Gastrocnemius medialis (tissue), 4 donors: ENCODE measurements at regions not wholly inside any gene's neighbourhood (a gene's known extent, or its start where the extent isn't known, plus 50 kb on each side); places are given as distances from the start of the nearest gene placed in this dataset.

Experiments
- POLR2A ChIP-seq, 2 donors: fragments of 450-650 bp; IDR thresholded peaks; one replicate each; pipeline ENCODE4 v1.6.1; 2017; ENCODE audit warnings: antibody characterized with exemption in 2 of 2, mild to moderate bottlenecking in 2 of 2, moderate library complexity in 2 of 2
- TF ChIP-seq, protein P1 (sequence below), 5 experiments: fragments of 450-650 bp in 3 of 5; fragments of 200-600 bp in 2 of 5; sonication (generic) in 2 of 5; IDR thresholded peaks in 4 of 5; conservative IDR thresholded peaks in 1 of 5; 1 replicate in 4 of 5; 2 replicates in 1 of 5; pipeline ENCODE4 v1.5.1; 2016 to 2019; ENCODE audit warnings: antibody characterized with exemption in 5 of 5, mild to moderate bottlenecking in 3 of 5, moderate library complexity in 3 of 5

DNA sequence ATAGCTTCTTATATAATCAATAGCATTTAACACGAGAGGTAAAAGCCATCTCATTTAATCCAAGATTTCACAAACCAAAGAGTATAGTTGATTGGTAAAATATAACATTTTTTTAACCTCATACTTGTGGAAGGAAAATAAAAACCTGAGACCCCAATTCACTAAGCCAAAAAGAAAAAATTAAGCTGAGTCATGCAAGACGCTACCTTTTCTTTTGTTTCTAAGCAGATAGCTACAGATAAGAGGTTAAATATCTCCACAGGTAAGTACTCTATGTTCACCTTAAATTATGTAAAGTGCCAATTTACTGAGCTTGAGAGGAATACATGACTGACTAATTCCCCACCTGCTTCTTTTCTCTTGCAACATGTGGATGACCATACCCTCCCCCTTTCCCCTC lies 656.4 kb downstream of the MECOM start:
- TF ChIP-seq POLR2A (IDR thresholded peaks at IDR 0.05), result no peak
- TF ChIP-seq, protein P1, sequence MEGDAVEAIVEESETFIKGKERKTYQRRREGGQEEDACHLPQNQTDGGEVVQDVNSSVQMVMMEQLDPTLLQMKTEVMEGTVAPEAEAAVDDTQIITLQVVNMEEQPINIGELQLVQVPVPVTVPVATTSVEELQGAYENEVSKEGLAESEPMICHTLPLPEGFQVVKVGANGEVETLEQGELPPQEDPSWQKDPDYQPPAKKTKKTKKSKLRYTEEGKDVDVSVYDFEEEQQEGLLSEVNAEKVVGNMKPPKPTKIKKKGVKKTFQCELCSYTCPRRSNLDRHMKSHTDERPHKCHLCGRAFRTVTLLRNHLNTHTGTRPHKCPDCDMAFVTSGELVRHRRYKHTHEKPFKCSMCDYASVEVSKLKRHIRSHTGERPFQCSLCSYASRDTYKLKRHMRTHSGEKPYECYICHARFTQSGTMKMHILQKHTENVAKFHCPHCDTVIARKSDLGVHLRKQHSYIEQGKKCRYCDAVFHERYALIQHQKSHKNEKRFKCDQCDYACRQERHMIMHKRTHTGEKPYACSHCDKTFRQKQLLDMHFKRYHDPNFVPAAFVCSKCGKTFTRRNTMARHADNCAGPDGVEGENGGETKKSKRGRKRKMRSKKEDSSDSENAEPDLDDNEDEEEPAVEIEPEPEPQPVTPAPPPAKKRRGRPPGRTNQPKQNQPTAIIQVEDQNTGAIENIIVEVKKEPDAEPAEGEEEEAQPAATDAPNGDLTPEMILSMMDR (IDR thresholded peaks at IDR 0.05 in 4 of 5, conservative IDR thresholded peaks at IDR 0.05 in 1 of 5), result no peak
